ENCODE measurements at regions not wholly inside any gene's neighbourhood (a gene's known extent, or its start where the extent isn't known, plus 50 kb on each side); places are given as distances from the start of the nearest gene placed in this dataset.

- TF ChIP-seq EP300 (IDR thresholded peaks at IDR 0.05) = no peak
- TF ChIP-seq, protein P1, sequence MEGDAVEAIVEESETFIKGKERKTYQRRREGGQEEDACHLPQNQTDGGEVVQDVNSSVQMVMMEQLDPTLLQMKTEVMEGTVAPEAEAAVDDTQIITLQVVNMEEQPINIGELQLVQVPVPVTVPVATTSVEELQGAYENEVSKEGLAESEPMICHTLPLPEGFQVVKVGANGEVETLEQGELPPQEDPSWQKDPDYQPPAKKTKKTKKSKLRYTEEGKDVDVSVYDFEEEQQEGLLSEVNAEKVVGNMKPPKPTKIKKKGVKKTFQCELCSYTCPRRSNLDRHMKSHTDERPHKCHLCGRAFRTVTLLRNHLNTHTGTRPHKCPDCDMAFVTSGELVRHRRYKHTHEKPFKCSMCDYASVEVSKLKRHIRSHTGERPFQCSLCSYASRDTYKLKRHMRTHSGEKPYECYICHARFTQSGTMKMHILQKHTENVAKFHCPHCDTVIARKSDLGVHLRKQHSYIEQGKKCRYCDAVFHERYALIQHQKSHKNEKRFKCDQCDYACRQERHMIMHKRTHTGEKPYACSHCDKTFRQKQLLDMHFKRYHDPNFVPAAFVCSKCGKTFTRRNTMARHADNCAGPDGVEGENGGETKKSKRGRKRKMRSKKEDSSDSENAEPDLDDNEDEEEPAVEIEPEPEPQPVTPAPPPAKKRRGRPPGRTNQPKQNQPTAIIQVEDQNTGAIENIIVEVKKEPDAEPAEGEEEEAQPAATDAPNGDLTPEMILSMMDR (IDR thresholded peaks at IDR 0.05) = no peak
Observed at GRCh38 chr13:97780486-97780885, 173.0 kb upstream of the IPO5 start.
